ENCODE measurements at regions not wholly inside any gene's neighbourhood (a gene's known extent, or its start where the extent isn't known, plus 50 kb on each side); places are given as distances from the start of the nearest gene placed in this dataset.
"Not testable (repeated sequence)": the region's sequence is repeated elsewhere in the genome, so short reads cannot be mapped to it uniquely, and the experiment has no call there.

DNA sequence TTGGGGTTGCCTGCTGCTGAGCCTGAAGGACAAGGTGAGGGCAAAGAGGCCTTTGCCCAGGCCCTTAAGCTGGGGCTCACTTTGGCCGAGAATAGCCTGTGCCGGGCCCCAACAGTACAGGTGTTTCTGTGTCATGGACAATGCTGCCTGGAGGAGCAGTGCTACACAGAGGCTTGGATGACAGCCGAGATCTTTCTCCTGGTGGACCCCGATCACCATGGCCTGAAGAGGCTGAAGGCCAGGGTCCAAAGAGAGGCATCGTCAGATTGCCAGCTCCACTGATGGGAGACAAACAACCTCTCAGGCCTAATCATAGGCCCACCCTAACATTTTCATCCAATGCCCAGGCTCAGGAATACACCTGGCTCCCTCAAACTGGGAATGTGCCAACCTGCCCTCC, 232.8 kb downstream of the POTEH start:
- H3K27ac ChIP-seq; H3K4me1 ChIP-seq; DNase-seq; H3K36me3 ChIP-seq; H3K9me3 ChIP-seq; intact Hi-C loops (cut with DNase I); H3K4me3 ChIP-seq; H3K27me3 ChIP-seq: not testable (repeated sequence)
- ATAC-seq = peak in 1 of 8 donors; percentile 23
- 87 to 100% methylated on average over 1 to 5 of the region's 5 CpGs for WGBS, 2 donors

DNA sequence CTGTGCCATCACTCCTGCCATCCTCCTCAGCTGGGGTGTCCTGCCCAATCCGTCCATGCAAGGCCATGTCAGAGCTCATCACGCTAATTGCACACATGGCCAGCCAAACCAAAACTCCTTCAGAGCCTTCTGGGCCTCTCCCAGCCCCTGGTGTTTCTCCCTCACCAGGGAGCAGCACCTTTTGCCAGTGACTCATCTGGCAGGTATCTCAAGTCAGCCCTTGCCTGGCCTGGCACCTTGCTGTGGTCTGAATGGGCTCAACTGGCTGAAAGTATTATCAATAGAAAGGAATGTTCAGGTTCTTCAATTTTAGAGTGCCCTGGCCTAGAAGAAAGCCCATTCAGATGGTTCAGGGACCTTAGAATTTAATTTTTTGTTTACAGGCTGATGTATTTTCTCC, 235.0 kb downstream of the POTEH start:
- intact Hi-C loops (cut with DNase I); ATAC-seq; H3K36me3 ChIP-seq; H3K27ac ChIP-seq; H3K9me3 ChIP-seq; H3K27me3 ChIP-seq; H3K4me3 ChIP-seq; H3K4me1 ChIP-seq; DNase-seq: not testable (repeated sequence)
- 14% methylated on average over 1 of the region's 2 CpGs; no CpG with 5 or more reads in 1 of the 2 donors for WGBS, 2 donors

DNA sequence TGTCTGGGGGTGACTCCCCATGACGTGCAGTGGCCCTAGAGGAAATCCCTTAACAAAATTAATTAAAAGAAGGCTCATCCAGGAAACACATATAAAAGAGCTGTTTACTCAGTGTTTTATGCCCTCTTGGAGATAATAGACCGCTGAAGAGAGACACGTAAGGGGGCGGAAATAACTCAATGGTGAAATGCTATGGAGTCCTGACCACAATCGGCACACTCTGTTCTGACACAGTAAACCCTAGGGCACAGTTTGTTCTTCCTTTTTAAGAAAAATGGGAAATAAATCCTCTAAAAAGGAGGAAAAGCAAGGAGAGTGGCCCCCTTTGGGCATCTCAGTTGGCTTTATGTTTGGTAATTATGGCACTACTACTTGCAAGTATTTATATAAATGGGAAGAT, 237.3 kb downstream of the POTEH start:
- H3K9me3 ChIP-seq; intact Hi-C loops (cut with DNase I); H3K4me1 ChIP-seq; H3K36me3 ChIP-seq; H3K27ac ChIP-seq; H3K27me3 ChIP-seq; DNase-seq; H3K4me3 ChIP-seq; ATAC-seq: not testable (repeated sequence)
- WGBS, 2 donors = 75 to 76% methylated on average over 4 of the region's 5 CpGs
